HL-60 (cell line): ENCODE measurements at regions not wholly inside any gene's neighbourhood (a gene's known extent, or its start where the extent isn't known, plus 50 kb on each side); places are given as distances from the start of the nearest gene placed in this dataset.

ENCODE experiments used
- DNase-seq, 2 experiments: peaks; one replicate each; pipeline ENCODE4 v3.0.0-alpha.2; 2010 to 2020; ENCODE audit warnings: low read depth in 1 of 2, low spot score in 1 of 2
- H3K27ac ChIP-seq: fragments of 250-450 bp; sonication (Bioruptor Pico); replicated peaks from 2 replicates; pipeline ENCODE4 v1.5.1; 2020; ENCODE audit warnings: mild to moderate bottlenecking, moderate library complexity
- H3K27me3 ChIP-seq: fragments of 250-450 bp; sonication (Bioruptor Pico); 2 replicates; pipeline ENCODE4 v1.5.1; 2021; ENCODE audit warnings: mild to moderate bottlenecking, moderate library complexity; ENCODE audit not compliant: insufficient read depth, poor library complexity, severe bottlenecking
- H3K4me3 ChIP-seq: replicated peaks from 2 replicates; pipeline ENCODE4 v1.5.1; 2011; ENCODE audit warnings: mild to moderate bottlenecking, control low read depth, low read length; ENCODE audit not compliant: insufficient read depth
- GABPA ChIP-seq: IDR thresholded peaks from 2 replicates; pipeline ENCODE4 v1.6.1; 2012; ENCODE audit warnings: low read depth
- POLR2AphosphoS5 ChIP-seq: IDR thresholded peaks from 2 replicates; pipeline ENCODE4 v1.6.1; 2012; ENCODE audit warnings: low read depth
- SPI1 ChIP-seq: IDR thresholded peaks from 2 replicates; pipeline ENCODE4 v1.6.1; 2012; ENCODE audit warnings: low read depth, mild to moderate bottlenecking, borderline replicate concordance
- TF ChIP-seq, protein P1 (sequence below): IDR thresholded peaks from one replicate; pipeline ENCODE4 v1.5.1; 2011; ENCODE audit warnings: low read length, control low read depth, inconsistent platforms; ENCODE audit not compliant: insufficient read depth
- TF ChIP-seq, protein P2 (sequence below): IDR thresholded peaks from 2 replicates; pipeline ENCODE4 v1.6.1; 2012; ENCODE audit warnings: low read depth; ENCODE audit not compliant: insufficient replicate concordance

DNA sequence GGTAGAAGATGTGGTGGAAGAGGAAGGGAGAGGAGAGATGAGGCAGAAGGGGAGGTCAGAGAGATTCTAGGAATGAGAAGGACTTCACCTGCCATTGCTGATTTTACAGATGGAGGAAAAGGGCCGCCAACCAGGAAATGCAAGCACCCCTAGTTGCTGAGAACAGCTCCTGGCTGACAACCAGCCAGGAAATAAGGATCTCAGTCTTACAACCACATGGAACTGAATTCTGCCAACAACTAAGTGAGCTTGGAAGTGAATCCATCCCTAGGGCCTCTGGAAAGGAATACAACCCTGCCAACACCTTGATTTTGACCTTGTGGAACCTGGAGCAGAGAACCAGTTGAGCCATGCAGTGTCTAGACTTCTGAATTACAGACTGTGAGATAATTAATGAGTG is 86.6 kb downstream of the EDEM1 start:
- Histone ChIP-seq H3K27ac (no peak overlapping the region), H3K4me3 (no peak overlapping the region), H3K27me3 (no peaks in the 10 kb centered on the region)
- TF ChIP-seq POLR2AphosphoS5 (no peak), GABPA (no peak), SPI1 (no peak)
- TF ChIP-seq, protein P1, sequence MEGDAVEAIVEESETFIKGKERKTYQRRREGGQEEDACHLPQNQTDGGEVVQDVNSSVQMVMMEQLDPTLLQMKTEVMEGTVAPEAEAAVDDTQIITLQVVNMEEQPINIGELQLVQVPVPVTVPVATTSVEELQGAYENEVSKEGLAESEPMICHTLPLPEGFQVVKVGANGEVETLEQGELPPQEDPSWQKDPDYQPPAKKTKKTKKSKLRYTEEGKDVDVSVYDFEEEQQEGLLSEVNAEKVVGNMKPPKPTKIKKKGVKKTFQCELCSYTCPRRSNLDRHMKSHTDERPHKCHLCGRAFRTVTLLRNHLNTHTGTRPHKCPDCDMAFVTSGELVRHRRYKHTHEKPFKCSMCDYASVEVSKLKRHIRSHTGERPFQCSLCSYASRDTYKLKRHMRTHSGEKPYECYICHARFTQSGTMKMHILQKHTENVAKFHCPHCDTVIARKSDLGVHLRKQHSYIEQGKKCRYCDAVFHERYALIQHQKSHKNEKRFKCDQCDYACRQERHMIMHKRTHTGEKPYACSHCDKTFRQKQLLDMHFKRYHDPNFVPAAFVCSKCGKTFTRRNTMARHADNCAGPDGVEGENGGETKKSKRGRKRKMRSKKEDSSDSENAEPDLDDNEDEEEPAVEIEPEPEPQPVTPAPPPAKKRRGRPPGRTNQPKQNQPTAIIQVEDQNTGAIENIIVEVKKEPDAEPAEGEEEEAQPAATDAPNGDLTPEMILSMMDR, result no peak
- TF ChIP-seq, protein P2, sequence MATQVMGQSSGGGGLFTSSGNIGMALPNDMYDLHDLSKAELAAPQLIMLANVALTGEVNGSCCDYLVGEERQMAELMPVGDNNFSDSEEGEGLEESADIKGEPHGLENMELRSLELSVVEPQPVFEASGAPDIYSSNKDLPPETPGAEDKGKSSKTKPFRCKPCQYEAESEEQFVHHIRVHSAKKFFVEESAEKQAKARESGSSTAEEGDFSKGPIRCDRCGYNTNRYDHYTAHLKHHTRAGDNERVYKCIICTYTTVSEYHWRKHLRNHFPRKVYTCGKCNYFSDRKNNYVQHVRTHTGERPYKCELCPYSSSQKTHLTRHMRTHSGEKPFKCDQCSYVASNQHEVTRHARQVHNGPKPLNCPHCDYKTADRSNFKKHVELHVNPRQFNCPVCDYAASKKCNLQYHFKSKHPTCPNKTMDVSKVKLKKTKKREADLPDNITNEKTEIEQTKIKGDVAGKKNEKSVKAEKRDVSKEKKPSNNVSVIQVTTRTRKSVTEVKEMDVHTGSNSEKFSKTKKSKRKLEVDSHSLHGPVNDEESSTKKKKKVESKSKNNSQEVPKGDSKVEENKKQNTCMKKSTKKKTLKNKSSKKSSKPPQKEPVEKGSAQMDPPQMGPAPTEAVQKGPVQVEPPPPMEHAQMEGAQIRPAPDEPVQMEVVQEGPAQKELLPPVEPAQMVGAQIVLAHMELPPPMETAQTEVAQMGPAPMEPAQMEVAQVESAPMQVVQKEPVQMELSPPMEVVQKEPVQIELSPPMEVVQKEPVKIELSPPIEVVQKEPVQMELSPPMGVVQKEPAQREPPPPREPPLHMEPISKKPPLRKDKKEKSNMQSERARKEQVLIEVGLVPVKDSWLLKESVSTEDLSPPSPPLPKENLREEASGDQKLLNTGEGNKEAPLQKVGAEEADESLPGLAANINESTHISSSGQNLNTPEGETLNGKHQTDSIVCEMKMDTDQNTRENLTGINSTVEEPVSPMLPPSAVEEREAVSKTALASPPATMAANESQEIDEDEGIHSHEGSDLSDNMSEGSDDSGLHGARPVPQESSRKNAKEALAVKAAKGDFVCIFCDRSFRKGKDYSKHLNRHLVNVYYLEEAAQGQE, result no peak
- DNase-seq, result no peak

DNA sequence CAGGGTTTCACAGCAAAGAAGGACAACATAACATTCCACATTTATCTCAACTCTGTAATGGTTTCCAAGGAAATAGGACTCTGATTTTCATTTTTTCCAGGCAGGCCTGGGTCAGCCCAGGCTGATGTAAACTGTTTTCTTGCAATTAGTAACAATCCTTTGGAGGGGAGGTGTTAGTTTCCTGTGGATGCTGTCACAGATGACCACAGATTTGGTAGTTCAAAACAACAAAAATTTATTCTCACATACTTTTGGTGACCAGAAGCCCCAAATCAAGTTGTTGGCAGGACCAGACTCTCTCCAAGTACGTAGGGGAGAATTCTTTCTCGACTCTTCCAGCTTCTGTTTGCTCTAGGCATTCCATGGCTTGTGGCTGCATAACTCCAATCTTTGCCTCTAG is 88.0 kb downstream of the EDEM1 start:
- Histone ChIP-seq H3K4me3 (no peak overlapping the region), H3K27me3 (no peaks in the 10 kb centered on the region), H3K27ac (no peak overlapping the region)
- TF ChIP-seq GABPA, result no peak
- DNase-seq, result no peak

DNA sequence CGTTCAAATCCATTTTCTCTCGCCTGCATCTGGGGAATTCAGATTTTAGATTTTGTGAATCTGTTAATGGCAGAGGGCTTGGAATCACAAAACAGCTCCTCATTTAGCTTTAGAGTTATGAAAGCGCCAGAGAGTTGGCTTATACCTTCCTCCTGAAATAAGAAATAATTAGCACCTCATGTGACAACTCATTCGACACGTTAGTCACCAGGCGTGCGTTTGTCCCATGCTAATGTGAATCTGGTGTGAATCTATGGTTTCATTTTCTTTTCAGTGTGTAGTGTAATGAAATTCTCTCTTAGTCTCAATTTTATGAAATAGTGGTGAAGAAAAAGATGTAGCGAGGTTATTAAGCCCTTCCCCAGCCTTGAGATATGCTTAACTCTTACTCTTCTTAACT is 89.4 kb downstream of the EDEM1 start:
- TF ChIP-seq POLR2AphosphoS5 (no peak), GABPA (no peak), SPI1 (no peak)
- TF ChIP-seq, protein P2, result no peak
- TF ChIP-seq, protein P1, result no peak
- H3K27me3 ChIP-seq, result no peaks in the 10 kb centered on the region

DNA sequence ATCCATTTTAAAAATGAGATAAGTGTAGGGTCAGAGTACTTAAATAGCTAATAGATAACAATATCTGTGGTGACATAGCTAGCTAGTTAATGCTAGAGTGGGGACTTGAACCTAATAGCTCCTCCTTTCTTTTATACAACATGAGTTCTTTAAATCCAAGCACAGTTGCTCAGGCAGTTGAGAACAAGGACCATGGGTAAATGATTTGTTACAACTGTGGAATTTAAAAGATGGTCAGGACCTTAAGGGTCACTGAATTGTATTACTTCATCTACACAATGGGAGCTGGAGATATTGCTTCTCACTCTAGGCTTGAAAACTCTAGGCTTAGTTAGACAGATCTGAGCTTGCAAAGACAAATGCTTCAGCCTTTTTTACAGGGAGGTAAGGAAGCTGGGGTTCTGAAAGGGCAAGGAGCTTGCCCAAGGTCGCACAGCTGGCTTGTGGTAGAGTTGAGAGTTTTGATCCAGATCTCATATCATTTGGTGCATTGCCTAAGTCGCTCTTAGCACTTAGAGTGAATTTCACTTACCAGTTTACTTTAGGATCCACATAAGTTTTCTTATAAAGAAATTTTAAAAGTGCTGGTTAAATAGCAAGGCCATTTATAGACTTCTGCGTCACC is 90.2 kb downstream of the EDEM1 start:
- H3K27ac ChIP-seq, result no peak overlapping the region
- no peak overlapping the region for H3K4me3 ChIP-seq
- TF ChIP-seq, protein P1, result no peak
- TF ChIP-seq POLR2AphosphoS5, result no peak
- no peak for TF ChIP-seq GABPA
- no peak for TF ChIP-seq SPI1
- TF ChIP-seq, protein P2, result no peak
- no peaks in the 10 kb centered on the region for H3K27me3 ChIP-seq
- DNase-seq, result no peak

More for the DNA sequence above, 89.4 kb downstream of the EDEM1 start:
- Histone ChIP-seq H3K27ac (no peak overlapping the region), H3K4me3 (no peak overlapping the region)
- DNase-seq, result no peak
